RWPE1 (cell line): ENCODE measurements at regions not wholly inside any gene's neighbourhood (a gene's known extent, or its start where the extent isn't known, plus 50 kb on each side); places are given as distances from the start of the nearest gene placed in this dataset.
A peak's percentile ranks its signal among the peaks of the same experiment; 100 is the strongest.

Experiments
- CTCF ChIA-PET: fragments of 350-600 bp; sonication (Branson Sonifier 250); formaldehyde crosslinking; extraction: SDS; loops from one replicate; lab custom pipeline; 2021; lab: Yijun Ruan, JAX
- POLR2A ChIA-PET: fragments of 400-600 bp; formaldehyde crosslinking; extraction: SDS; loops from one replicate; lab custom pipeline; 2020; ENCODE audit warnings: antibody characterized with exemption; ENCODE audit not compliant: low non-redundant PET; lab: Yijun Ruan, JAX
- DNase-seq: peaks from one replicate; pipeline ENCODE4 v3.0.0; 2012; ENCODE audit warnings: low spot score
- H3K27ac ChIP-seq: fragments of 450-650 bp; 2 replicates; pipeline ENCODE4 v1.5.1; 2017
- TF ChIP-seq, protein P1 (sequence below): fragments of 450-650 bp; conservative IDR thresholded peaks from 2 replicates; pipeline ENCODE4 v1.5.1; 2017; ENCODE audit warnings: low read depth, mild to moderate bottlenecking

DNA sequence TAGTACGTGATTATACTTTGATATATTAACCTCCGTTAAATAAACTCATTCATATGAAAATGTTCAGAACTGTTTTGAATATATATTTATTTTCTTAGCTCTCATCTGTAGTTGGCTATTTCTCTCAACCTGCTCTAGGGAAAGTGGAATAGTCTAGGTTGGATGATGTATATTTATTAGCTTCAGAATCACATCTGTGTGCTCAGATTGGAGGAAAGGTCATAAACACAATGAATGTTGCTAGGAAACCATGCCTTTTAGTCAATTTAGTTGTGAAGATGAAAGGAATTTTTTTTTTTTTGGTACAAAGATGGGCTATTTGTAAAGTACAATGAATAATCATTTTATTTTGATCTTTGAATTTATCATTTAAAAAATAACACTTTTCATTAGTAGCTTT lies 439.1 kb downstream of the FOXG1 start:
- no peak overlapping the region for H3K27ac ChIP-seq
- ChIA-PET POLR2A (no interaction called here), CTCF (interaction anchor here (0.6 kb wide), 1 partner anchor 464 kb away, joined by 3 read pairs; no protein-coding TSS in a partner anchor)
- TF ChIP-seq, protein P1, sequence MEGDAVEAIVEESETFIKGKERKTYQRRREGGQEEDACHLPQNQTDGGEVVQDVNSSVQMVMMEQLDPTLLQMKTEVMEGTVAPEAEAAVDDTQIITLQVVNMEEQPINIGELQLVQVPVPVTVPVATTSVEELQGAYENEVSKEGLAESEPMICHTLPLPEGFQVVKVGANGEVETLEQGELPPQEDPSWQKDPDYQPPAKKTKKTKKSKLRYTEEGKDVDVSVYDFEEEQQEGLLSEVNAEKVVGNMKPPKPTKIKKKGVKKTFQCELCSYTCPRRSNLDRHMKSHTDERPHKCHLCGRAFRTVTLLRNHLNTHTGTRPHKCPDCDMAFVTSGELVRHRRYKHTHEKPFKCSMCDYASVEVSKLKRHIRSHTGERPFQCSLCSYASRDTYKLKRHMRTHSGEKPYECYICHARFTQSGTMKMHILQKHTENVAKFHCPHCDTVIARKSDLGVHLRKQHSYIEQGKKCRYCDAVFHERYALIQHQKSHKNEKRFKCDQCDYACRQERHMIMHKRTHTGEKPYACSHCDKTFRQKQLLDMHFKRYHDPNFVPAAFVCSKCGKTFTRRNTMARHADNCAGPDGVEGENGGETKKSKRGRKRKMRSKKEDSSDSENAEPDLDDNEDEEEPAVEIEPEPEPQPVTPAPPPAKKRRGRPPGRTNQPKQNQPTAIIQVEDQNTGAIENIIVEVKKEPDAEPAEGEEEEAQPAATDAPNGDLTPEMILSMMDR = no peak
- DNase-seq = no peak

DNA sequence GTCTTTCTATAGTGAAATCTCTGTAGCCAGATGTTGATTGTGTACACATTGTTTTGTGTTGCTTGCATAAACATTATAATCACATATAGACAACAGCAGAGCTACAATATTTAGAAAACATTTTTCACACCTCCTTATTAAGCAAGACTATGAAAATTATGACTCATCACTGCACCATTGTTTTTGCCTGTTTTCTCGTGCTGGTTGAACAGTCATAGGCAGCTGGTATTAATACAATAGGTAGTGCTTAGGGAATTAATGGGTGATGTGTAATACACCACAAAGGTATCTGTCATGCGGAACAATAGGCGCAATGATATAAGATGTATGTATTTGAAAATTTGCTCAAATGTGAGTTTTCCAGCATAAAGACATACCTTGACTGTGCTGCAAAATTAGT lies 449.3 kb downstream of the FOXG1 start:
- ChIA-PET CTCF (interaction anchor here (0.6 to 1.4 kb wide), 2 partner anchors 240 to 459 kb away, joined by 4 to 5 read pairs; no protein-coding TSS in a partner anchor), POLR2A (no interaction called here)
- DNase-seq = peak; percentile 40
- no peak overlapping the region for H3K27ac ChIP-seq
- TF ChIP-seq, protein P1 = no peak

DNA sequence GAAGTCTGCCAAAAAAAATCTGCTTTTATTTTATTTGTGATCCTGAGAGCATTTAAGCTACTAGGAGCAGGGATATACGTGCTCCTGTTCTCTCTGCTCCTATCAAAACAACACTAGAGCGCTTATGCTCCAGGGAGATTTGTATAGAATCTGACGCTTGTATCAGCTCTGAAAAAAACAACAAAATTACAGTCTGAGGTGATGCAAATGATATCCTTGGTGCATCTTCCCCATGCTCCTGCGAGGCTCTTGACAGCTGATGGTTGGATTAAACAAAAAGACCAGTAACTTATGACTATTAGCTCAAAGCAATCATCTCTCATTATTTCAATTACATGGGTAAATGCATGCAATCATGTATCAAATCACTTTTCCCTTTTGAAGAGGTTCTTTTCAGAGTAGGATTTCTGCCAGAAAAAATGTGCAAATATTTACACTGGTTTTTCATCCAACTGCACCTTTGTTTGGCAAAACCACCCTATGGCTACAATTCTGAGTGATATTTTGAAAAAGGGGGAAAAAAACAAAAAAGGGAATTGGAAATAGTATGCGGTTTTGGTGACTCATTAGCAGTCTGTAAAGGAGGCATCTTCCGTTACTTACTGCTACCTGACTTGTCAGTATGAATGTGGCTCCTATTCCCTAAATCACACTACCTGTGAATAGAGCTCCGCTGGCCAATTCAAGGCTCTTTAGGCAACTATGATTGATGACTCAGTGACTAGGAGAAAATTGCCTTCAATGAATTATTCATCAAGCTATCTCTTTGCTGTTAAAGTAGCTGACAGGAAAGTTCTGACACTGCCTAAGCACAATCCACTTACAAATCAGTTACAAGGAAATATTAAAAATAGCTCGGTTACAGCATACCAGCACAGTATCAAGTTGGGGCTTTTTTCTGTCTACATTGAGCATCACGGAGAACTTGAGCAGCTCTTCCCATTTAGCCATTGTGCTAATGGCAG lies 450.0 kb downstream of the FOXG1 start:
- H3K27ac ChIP-seq = no peak overlapping the region
- ChIA-PET POLR2A (no interaction called here), CTCF (interaction anchor here (0.6 to 1.4 kb wide), 2 partner anchors 16 to 459 kb away, joined by 4 to 5 read pairs; no protein-coding TSS in a partner anchor)
- DNase-seq = peak; percentile 13
- TF ChIP-seq, protein P1 = no peak

DNA sequence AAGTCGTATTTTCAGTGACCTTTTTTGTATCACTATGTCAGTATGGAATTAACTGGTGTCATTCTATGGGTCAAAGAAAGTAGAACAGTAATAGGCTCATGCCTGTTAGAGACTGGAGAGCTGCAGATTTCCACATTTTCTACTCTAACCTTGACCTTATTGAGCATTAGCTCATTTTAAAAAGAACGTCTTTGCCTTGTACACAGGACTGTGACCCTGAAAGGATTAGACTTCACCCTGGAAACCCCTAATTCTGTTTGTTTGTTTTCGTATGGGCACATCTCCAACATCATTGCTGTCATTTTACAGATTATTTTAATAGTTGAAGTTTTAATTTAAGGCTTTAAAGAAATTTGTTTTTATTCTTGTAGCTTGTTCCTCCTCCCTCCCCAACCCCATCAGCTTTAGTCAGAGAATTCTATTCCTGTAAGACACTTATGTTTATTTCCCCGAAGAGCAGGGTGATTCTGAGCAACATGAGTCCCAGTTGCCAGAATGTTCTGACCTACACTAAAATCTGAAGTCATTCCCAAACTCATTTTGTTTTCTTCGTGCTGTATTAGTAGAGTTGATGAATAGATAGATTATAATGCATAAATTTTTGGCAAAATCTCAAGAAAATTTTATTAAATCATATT lies 451.3 kb downstream of the FOXG1 start:
- no peak for DNase-seq
- TF ChIP-seq, protein P1 = no peak
- no peak overlapping the region for H3K27ac ChIP-seq
- ChIA-PET CTCF (no interaction called here), POLR2A (no interaction called here)

DNA sequence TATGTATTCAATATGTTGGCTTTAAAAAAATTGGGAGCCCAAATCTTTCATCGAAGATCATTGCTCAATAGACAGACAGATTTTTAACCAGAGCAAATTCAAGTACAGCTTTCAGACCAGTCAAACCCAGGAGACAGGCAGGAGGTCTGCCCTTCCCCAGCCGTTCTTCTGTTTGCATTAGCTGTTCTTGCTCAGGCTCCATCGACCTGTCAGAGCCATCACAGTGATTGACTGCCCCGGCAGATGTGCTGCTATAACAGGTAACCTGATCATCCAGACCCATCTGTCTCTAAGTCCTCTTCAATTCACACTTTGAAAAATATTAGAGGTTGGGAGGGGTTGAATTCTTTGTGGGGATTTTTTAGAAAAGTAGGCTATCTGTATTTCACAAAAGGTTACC lies 453.5 kb downstream of the FOXG1 start:
- no peak for DNase-seq
- POLR2A ChIA-PET = no interaction called here
- TF ChIP-seq, protein P1 = no peak
- H3K27ac ChIP-seq = no peak overlapping the region
- CTCF ChIA-PET = no interaction called here

DNA sequence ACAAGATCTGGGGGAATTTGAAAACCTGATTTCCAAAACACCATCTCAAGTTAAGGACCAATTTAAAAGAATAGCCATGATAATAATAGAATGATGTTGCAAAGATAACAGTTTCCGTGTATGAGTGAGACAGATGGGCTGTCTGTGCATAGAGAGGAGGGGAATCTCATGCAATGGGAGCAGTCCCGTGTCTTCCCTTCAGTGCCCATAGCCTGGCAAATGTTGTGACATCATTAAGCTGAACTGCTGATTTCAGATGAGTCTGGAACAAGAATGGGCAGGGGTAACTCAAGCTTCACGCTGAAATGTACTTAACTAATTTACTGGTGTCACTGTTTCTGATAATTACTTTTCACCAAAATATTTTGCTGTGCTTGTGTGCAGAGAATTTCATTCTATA lies 454.0 kb downstream of the FOXG1 start:
- H3K27ac ChIP-seq = no peak overlapping the region
- ChIA-PET POLR2A (no interaction called here), CTCF (no interaction called here)
- TF ChIP-seq, protein P1 = no peak
- DNase-seq = no peak
